ENCODE measurements at regions not wholly inside any gene's neighbourhood (a gene's known extent, or its start where the extent isn't known, plus 50 kb on each side); places are given as distances from the start of the nearest gene placed in this dataset.

DNA sequence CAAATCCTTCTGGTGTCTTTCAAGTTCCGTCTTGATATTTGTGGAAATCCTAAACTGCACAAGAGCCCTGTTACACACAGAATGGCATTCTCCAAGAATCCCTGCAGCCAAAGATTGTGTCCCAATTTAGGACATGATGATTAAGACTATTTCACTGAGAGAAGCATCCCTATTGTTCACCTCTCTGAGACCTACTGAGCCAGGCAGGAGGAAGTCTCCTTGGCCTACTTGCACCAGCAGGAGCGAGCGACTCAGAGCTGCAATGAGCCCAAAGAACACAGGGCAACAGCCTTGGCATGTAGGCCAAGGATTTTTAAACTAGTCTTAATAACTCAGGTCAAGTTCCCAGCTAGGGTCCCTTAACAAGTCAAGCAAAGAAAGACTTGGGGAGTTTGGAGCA lies 79.4 kb upstream of the RUNX1 start:
- no peak for DNase-seq (ENCODE audit: low spot score)

DNA sequence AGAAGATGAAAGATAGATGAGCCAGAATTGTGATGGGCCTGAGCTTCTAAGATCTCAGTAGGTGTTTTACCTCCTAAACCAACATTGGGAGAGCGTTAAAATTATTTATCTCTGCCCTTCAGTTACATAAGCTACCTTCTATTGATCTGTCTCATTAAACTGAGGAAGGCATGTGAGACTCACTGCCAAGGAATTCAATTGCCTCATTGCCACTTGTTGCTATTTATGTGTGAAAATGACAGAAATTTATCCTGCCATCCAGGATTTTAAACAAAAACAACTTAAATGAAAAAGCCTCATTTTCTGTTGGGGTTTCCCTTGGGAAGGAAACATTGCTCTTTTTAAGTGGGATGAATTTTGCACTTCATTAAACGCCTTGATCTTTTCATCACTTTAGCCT lies 78.7 kb upstream of the RUNX1 start:
- peak; percentile 19 for DNase-seq (ENCODE audit: low spot score)

DNA sequence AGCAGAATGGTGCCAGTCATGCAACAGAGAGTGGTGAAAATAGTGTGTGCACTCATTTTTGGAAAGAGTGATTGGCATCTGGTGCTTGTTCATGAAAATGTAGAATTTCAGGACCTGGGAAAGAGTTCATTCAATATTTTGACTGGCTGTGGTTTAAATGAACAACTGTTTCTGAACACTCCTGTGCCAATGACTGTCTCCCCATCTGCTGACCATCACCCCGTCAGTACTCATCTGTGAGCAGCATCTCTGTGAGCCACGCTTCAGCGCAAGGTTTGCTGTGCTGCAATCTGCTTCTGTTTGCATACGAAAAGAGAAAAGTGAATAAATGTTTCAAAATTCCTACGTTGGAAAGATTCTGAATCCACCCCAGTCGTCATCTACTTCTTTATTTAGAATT lies 77.9 kb upstream of the RUNX1 start:
- DNase-seq (ENCODE audit: low spot score): no peak

DNA sequence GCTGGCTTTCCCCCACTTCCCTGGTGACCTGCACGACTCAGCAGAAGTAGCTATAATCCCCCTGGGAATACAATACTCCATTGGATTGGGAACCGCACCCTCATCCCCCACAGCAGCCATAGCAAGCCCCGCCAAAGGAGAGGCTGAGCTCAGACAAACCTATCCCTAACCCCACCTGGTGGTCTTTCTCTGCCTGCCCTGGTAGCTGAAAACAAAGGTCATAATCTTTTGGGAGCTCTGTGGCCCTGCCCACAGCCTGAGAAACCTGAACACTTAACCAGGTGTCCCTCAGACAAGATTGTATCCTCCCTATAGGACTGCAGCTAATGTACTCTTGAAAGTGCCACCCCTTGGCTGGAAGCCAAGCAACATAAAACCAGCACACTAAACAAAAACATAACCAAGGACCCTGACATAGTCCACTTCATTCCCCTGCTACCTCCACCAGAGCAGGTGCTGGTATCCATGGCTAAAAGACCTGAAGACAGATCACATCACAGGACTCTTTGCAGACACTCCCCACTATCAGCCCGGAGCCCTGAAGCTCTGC lies 71.6 kb upstream of the RUNX1 start:
- DNase-seq (ENCODE audit: low spot score): no peak

DNA sequence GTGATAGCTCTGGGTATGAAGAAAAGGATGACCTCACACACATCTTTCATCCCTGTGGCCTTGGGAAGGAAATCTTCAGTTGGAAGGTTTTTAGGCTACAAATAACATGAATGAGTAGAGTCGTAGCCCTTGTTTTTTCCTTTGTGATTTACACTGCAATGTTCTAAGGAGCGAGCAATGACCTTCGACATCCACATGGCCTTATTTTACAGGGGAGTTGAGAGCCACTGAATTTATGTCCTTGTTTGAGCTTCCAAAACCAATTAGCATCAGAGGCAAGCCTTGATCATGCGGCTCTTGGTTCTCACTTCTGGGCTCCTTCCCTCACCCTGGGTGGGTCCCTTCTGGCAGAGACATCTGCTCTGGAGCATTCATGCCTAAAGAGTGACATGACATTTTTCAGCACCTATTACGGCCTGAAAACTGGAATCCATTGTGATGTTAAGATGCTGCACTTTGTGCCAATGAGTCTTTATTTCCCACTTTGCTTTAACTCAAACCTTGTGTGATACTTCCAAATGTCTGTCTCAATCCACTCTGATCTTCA lies 70.5 kb upstream of the RUNX1 start:
- no peak for DNase-seq (ENCODE audit: low spot score)

DNA sequence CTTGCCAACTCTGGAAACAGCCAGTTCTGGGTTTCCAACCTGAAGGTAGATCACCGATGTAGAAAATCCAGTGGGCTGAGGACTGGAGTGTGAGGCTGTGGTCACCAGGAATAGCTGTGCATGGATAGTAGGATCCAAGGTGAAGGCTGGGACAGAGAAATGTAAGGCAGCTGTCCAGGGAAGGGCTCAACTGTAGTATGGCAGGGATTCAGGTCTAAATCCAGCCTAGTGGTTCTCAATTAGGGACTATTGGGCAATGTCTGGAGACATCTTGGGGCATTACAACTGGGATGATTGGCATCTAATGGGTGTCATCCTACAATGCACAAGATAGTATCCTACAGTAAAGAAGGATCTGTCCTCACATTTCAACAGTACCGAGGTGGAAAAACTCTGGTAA lies 67.7 kb upstream of the RUNX1 start:
- DNase-seq (ENCODE audit: low spot score): no peak

DNA sequence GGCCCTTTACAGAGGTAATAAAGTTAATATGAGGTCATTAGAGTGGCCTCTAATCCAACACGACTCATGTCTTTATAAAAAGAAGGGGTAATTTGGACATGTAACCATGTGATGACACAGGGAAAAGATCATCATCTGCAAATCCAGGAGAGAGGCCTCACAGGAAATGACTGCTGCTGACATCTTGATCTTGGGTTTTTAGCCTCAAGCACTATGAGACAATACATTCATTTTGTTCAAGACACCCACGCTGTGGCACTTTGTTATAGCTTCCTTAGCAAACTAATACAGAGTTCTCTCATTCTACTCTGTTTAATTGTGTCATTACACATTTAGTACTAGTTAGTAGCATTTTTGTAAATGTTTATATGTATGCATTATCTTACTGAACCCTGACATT lies 64.0 kb upstream of the RUNX1 start:
- no peak for DNase-seq (ENCODE audit: low spot score)

DNA sequence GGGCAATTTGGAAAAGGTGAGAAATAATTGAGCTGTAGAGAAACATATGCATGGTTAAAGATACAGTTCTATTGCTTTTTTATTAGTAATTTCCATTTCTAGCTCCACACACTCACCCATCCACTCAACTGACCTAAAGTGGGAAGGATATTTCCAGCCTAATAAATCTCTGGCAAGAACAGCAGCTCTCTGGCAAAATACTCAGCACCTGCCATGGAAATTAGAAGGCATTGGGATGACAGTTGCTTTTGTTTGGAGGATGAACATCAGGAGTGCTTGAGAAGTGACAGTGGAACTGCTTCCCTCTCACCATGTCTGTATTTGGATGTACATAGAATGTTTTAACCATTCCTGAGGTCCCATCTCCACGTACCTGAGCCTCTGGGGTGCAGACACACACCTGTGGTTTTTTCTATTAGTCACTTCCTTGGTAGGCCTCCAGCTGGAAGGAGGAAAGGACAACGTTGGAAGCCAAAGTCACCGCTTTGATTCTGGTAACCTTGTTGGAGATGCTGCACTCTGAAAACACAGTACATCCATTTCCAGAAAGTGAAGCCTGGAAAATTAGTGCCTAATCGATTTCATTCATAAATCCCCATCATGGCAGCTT lies 62.3 kb upstream of the RUNX1 start:
- no peak for DNase-seq (ENCODE audit: low spot score)

DNA sequence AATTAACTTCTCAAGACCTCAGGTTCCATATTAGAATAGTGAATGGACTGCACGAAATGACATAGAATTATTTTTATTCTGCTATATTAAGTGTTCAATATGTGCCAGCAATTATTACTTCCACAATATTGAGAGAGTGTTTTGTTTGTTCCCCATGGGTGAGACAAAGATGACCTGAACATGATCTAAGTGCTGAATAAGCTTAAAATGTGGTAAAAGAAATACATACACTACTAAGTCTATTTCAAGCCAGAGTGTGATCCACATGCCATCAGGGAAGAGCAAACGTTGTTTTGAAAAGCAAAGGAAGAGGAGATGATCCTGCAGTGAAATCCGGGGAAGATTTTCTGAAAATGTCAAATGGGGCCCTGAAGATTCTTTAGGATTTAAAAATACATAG lies 59.8 kb upstream of the RUNX1 start:
- DNase-seq (ENCODE audit: low spot score): no peak

DNA sequence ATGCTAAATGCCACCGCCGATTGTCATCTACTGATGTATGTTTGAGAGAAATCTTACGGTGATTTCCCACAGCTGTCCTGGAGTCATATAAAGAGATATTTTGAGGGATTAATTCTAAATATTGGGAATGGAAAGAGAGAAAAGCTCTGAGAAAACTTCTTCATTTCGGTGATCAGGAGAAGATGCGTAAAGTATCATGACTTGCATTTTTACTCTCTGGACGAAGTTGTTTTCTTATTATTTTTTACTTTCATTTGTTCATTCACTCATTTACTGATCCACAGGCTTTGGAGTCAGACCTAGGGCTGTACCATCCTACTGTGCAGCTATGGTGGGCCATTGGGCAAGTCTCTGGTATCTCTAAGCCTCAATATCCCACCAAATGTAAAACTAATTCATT lies 58.4 kb upstream of the RUNX1 start:
- DNase-seq (ENCODE audit: low spot score): no peak

DNA sequence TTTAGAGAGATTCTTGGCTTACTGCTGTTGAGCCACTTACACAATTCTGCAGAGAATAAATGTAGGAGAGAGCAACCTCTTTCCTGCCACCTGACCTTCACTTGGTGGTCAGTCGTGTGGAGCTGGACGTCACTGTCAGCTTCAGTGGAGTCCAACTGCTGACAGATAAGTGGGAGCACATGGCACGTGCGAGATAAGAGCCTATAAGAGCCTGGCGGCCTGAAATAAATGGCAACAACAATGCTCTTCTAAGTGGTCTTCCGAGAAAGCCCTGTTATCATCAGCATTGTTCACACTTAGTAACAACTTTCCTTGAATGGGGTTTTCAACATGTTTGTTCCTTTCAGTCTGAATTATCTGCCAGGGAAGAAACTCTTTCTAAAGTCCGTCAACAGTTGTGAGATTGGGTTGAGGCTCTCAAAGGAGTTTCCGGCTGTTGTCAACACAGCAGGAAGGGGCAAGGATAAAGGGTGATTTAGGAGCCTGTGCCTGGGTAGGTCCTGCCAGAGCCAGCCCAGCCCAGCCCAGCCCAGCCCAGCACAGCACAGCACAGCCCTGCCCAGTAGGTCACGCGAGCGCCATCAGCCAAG lies 57.2 kb upstream of the RUNX1 start:
- DNase-seq (ENCODE audit: low spot score): no peak

DNA sequence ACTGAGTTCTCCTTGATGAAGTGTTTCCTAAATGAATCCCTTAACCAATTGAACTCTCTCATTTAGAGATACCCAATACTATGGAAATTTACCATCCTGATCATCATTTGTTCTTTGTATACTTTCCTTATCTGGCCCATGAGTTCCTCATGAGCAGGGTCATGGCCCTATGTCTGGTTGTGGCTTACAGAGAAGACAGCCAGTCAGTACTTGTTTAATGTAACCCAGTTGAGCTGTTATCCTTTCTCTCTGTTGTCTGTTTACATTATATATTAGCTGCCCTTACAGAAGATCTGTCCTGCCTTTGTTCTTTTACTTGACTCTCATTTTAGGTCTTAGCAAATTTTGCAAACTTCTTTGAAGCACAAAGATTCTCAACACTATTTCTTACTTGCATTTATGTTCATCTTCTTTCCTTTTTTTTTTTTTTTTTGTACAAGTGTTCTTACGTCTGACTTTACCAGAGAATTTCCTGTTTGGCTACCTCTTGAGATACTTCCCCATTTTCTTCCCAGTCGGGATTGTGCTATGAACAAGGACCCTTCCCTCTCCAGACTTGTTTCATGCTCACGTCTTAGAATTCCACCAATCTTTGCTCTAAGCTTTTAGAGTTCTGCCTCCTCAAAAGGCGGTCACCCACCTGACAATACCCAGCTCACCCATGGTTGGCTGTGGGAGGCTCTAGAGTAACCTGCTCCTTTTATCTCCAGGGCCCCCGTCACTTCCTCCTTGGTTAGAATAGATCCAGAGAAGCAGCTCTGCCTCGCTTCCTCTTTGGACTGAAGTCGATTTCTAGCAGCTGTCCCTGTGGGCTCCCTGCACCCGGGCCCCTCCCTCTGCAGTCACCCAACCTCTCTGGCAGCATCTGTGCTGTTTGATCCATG lies 53.6 kb upstream of the RUNX1 start:
- DNase-seq (ENCODE audit: low spot score): no peak

DNA sequence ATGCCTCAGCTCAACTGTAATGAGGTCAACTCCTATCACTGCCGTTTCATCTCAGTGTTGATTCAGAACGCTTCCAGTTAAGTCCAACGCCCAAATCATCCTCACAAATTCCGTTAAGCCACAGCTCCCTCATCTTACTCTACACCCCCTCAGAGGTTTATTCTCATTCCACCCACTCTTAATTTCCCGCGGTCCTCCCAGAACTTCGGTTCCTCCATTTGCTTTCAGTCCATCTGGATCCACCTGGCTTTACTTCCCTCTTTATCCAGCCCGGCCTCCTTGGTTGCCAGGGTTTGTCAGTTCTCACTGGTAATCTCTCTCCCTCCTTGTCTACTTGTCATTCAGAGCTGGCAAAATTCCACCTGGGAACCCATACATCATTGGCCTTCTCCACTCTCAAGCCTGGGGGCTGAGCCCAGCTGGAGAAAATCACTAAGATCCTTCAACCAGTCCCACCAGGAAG lies 51.3 kb upstream of the RUNX1 start:
- no peak for DNase-seq (ENCODE audit: low spot score)

DNA sequence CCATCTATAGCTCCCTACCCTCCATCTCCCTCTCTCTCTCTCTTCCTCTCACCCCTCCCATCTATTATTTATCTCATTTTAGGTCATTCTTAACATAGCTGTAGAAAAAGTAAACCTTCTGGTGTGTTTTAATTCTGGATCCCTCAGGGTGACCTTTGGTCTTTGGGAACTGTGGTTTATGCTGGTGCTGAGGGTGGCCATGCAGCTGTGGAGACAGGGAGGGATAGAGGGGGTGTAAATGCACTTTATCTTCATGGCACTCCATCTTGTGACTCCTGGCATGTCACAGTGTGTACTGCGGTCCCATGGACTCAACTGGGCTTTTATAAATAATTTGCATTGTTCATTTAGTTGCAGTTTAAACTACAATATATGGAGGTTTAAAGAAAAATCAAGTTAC lies 50.2 kb upstream of the RUNX1 start:
- no peak for DNase-seq (ENCODE audit: low spot score)
